Panc1 (cell line): ENCODE measurements at regions not wholly inside any gene's neighbourhood (a gene's known extent, or its start where the extent isn't known, plus 50 kb on each side); places are given as distances from the start of the nearest gene placed in this dataset.

ENCODE experiments used
- ATAC-seq: fragments of 200-7000 bp; cut with Tn5 transposase; 2 replicates; pipeline ENCODE4 v1.9.1; 2020; ENCODE audit warnings: mild to moderate bottlenecking, moderate library complexity
- BruUV-seq: library from RNA; stranded (reverse); fragments of 400-500 nt; replicated peaks from 2 replicates; lab custom pipeline; 2021; lab: Mats Ljungman, UMichigan
- CTCF ChIA-PET: fragments of 300-600 bp; sonication (Branson Sonifier 250); formaldehyde crosslinking; loops from one replicate; lab custom pipeline; 2022; ENCODE audit warnings: antibody characterized with exemption; lab: Charles Lee
- POLR2A ChIA-PET: fragments of 300-600 bp; sonication (Branson Sonifier 250); formaldehyde crosslinking; loops from one replicate; lab custom pipeline; 2022; ENCODE audit warnings: antibody characterized with exemption; lab: Charles Lee
- DNase-seq: peaks from one replicate; pipeline ENCODE4 v3.0.0-alpha.2; 2010; ENCODE audit warnings: low read depth, low spot score
- H3K27ac ChIP-seq: 2 replicates; pipeline ENCODE4 v1.5.1; 2011; ENCODE audit warnings: mild to moderate bottlenecking, low read length, inconsistent platforms
- H3K27me3 ChIP-seq: fragments of 200-500 bp; sonication (Bioruptor generic); 2 replicates; pipeline ENCODE4 v1.6.0; 2014; ENCODE audit warnings: low read length, inconsistent platforms; ENCODE audit not compliant: control insufficient read depth, insufficient read depth
- H3K36me3 ChIP-seq: fragments of 200-500 bp; sonication (Bioruptor generic); 2 replicates; pipeline ENCODE4 v1.5.1; 2014; ENCODE audit warnings: inconsistent platforms, mild to moderate bottlenecking, low read length, moderate library complexity; ENCODE audit not compliant: control insufficient read depth, insufficient read depth
- H3K4me1 ChIP-seq: 2 replicates; pipeline ENCODE4 v1.5.1; 2011; ENCODE audit warnings: inconsistent platforms, mild to moderate bottlenecking, low read length, moderate library complexity; ENCODE audit not compliant: control insufficient read depth, insufficient read depth
- H3K4me3 ChIP-seq, 2 experiments: 2 replicates each; pipeline ENCODE4 v1.5.1; 2011 to 2012; ENCODE audit warnings: low read depth in 2 of 2, low read length in 2 of 2, mild to moderate bottlenecking in 2 of 2, inconsistent platforms in 1 of 2, moderate library complexity in 1 of 2
- H3K9me3 ChIP-seq: fragments of 200-500 bp; sonication (Bioruptor generic); 2 replicates; pipeline ENCODE4 v1.5.1; 2014; ENCODE audit warnings: low read depth, mild to moderate bottlenecking, inconsistent platforms, low read length, moderate library complexity; ENCODE audit not compliant: control insufficient read depth, insufficient read depth
- POLR2AphosphoS5 ChIP-seq: IDR thresholded peaks from 2 replicates; pipeline ENCODE4 v1.6.1; 2012; ENCODE audit warnings: mild to moderate bottlenecking, low read depth, low read length, moderate library complexity
- SIN3A ChIP-seq: IDR thresholded peaks from 2 replicates; pipeline ENCODE4 v1.6.1; 2012; ENCODE audit warnings: low read depth, mild to moderate bottlenecking, low read length, moderate library complexity, borderline replicate concordance; ENCODE audit not compliant: insufficient read depth
- TCF7L2 ChIP-seq: IDR thresholded peaks from 2 replicates; pipeline ENCODE4 v1.6.1; 2011; ENCODE audit warnings: mild to moderate bottlenecking, low read depth, low read length, inconsistent platforms
- in situ Hi-C: cut with HindIII; loops from 2 replicates; pipeline ENCODE4 v1.10.0; 2016; ENCODE audit warnings: low sequenced_read_pairs, low pct_unique_long_range_greater_than_20kb
- intact Hi-C: fragments of 100-400 bp; cut with micrococcal nuclease; formaldehyde crosslinking; loops from one replicate; pipeline ENCODE4 v1.10.0; 2022; ENCODE audit not compliant: unreplicated experiment
- TF ChIP-seq, protein P1 (sequence below), 2 experiments: IDR thresholded peaks; 2 replicates each; pipeline ENCODE4 v1.6.1; 2011 to 2012; ENCODE audit warnings: low read depth in 2 of 2, control low read depth in 1 of 2, low read length in 1 of 2, mild to moderate bottlenecking in 1 of 2, moderate library complexity in 1 of 2; ENCODE audit not compliant: insufficient read depth in 1 of 2
- TF ChIP-seq, protein P2 (sequence below): fragments of 450-650 bp; IDR thresholded peaks from 2 replicates; pipeline ENCODE4 v1.5.1; 2017; ENCODE audit warnings: mild to moderate bottlenecking

DNA sequence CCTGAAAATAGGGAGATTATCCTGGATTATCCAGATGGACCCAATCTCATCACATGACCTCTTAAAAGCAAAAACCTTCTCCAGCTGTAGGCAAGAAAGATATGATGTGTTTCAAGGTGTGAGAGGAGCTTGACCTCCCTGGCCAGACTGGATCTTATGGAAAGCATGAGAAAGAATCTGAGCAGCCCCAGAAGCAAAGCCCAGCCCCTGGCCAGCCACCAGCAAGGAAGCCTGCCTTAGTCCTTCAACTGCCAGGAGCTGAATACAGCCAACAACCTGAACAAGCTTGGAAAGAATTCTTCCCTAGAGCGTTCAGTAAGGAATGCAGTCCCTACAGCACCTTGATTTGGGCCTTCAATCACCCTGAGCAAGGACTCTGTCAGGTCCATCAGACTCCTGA lies 375.0 kb upstream of the CHRM3 start:
- H3K4me1 ChIP-seq = no peaks in the 10 kb centered on the region
- no peak for ATAC-seq
- ChIA-PET CTCF (interaction anchor here (0.6 kb wide), 1 partner anchor 1204 kb away, joined by 3 read pairs; no protein-coding TSS in a partner anchor), POLR2A (no interaction called here)
- TF ChIP-seq POLR2AphosphoS5 (no peak), SIN3A (no peak), TCF7L2 (no peak)
- TF ChIP-seq, protein P1, sequence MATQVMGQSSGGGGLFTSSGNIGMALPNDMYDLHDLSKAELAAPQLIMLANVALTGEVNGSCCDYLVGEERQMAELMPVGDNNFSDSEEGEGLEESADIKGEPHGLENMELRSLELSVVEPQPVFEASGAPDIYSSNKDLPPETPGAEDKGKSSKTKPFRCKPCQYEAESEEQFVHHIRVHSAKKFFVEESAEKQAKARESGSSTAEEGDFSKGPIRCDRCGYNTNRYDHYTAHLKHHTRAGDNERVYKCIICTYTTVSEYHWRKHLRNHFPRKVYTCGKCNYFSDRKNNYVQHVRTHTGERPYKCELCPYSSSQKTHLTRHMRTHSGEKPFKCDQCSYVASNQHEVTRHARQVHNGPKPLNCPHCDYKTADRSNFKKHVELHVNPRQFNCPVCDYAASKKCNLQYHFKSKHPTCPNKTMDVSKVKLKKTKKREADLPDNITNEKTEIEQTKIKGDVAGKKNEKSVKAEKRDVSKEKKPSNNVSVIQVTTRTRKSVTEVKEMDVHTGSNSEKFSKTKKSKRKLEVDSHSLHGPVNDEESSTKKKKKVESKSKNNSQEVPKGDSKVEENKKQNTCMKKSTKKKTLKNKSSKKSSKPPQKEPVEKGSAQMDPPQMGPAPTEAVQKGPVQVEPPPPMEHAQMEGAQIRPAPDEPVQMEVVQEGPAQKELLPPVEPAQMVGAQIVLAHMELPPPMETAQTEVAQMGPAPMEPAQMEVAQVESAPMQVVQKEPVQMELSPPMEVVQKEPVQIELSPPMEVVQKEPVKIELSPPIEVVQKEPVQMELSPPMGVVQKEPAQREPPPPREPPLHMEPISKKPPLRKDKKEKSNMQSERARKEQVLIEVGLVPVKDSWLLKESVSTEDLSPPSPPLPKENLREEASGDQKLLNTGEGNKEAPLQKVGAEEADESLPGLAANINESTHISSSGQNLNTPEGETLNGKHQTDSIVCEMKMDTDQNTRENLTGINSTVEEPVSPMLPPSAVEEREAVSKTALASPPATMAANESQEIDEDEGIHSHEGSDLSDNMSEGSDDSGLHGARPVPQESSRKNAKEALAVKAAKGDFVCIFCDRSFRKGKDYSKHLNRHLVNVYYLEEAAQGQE (IDR thresholded peaks at IDR 0.05; ENCODE audit: insufficient read depth in 1 of 2, low read depth in 2 of 2, low read length in 1 of 2) = no peak
- TF ChIP-seq, protein P2, sequence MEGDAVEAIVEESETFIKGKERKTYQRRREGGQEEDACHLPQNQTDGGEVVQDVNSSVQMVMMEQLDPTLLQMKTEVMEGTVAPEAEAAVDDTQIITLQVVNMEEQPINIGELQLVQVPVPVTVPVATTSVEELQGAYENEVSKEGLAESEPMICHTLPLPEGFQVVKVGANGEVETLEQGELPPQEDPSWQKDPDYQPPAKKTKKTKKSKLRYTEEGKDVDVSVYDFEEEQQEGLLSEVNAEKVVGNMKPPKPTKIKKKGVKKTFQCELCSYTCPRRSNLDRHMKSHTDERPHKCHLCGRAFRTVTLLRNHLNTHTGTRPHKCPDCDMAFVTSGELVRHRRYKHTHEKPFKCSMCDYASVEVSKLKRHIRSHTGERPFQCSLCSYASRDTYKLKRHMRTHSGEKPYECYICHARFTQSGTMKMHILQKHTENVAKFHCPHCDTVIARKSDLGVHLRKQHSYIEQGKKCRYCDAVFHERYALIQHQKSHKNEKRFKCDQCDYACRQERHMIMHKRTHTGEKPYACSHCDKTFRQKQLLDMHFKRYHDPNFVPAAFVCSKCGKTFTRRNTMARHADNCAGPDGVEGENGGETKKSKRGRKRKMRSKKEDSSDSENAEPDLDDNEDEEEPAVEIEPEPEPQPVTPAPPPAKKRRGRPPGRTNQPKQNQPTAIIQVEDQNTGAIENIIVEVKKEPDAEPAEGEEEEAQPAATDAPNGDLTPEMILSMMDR = no peak
- H3K9me3 ChIP-seq = no peaks in the 10 kb centered on the region
- no peak overlapping the region for H3K4me3 ChIP-seq
- no peaks in the 10 kb centered on the region for H3K36me3 ChIP-seq
- in situ Hi-C loops = no loop called here
- DNase-seq = no peak
- intact Hi-C loops = no loop called here
- no peaks in the 10 kb centered on the region for H3K27me3 ChIP-seq
- H3K27ac ChIP-seq = no peak overlapping the region
- BruUV-seq = no TSS peak

DNA sequence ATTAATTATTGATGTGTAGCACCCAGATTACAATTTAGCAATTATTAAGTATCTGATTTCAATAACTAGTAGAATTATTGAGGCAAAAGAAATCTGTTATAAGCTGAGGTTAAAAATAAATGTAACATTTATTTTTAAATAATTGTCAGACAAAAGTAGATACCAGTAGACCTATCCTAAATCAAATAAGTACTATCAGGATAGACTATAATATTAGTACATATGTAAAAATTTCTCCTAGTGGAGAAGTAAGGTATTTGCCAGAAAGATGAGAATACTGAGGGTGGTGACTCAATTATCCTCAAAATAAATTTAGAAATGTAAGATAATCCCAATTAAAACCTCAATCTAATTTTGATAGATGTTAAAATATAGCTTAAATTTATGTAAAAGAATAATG lies 377.8 kb upstream of the CHRM3 start:
- no peak overlapping the region for H3K27ac ChIP-seq
- DNase-seq (no peak), ATAC-seq (no peak)
- CTCF ChIA-PET = no interaction called here
- H3K27me3 ChIP-seq = no peaks in the 10 kb centered on the region
- no TSS peak for BruUV-seq
- no peak overlapping the region for H3K4me3 ChIP-seq
- no peaks in the 10 kb centered on the region for H3K36me3 ChIP-seq
- TF ChIP-seq TCF7L2 (no peak), SIN3A (no peak)
- TF ChIP-seq, protein P2 = no peak
- TF ChIP-seq, protein P1 (IDR thresholded peaks at IDR 0.05; ENCODE audit: insufficient read depth in 1 of 2, low read depth in 2 of 2, low read length in 1 of 2) = no peak
- intact Hi-C loops (loop anchor here (10.0 kb wide), 1 partner anchor 216 kb away; no protein-coding TSS in a partner anchor), in situ Hi-C loops (no loop called here)
- H3K9me3 ChIP-seq = no peaks in the 10 kb centered on the region
- H3K4me1 ChIP-seq = no peaks in the 10 kb centered on the region
- POLR2A ChIA-PET = no interaction called here
